Adrenal gland (tissue), 5 donors: ENCODE measurements at regions not wholly inside any gene's neighbourhood (a gene's known extent, or its start where the extent isn't known, plus 50 kb on each side); places are given as distances from the start of the nearest gene placed in this dataset.

Experiments used
- POLR2A ChIP-seq, 2 donors: fragments of 450-650 bp; IDR thresholded peaks; one replicate each; pipeline ENCODE4 v1.6.1; 2017; ENCODE audit warnings: antibody characterized with exemption in 2 of 2, mild to moderate bottlenecking in 2 of 2, moderate library complexity in 1 of 2
- TF ChIP-seq, protein P1 (sequence below), 6 experiments: fragments of 450-650 bp in 4 of 6; fragments of 200-600 bp in 2 of 6; sonication (generic) in 1 of 6; IDR thresholded peaks; 1 replicate in 5 of 6; 2 replicates in 1 of 6; pipeline versions ENCODE4 v1.5.1 to v1.8.0; 2016 to 2021; ENCODE audit warnings: antibody characterized with exemption in 6 of 6, mild to moderate bottlenecking in 2 of 6, moderate library complexity in 1 of 6
- donor health status: DM: no; HTN: no; CAD: no.

DNA sequence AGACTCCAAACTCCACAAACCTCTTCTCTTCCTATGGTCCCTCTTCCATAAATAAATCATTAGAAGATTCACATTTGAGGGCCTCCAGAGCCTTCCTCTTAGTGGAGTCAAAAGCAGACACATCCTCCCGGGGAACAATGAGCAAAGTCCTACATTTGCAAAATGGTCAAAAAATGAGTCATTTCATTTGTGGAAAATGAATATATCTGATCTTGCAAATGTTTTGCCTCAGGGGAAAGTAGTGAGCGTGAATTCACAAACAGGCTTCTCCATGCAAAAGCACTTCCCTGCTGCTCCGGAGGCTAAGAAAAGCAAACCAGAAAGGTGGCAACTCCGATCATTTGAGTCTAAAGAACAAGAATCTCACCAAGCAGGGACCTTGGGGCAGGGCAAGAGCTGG lies 86.7 kb upstream of the IQSEC1 start:
- TF ChIP-seq, protein P1, sequence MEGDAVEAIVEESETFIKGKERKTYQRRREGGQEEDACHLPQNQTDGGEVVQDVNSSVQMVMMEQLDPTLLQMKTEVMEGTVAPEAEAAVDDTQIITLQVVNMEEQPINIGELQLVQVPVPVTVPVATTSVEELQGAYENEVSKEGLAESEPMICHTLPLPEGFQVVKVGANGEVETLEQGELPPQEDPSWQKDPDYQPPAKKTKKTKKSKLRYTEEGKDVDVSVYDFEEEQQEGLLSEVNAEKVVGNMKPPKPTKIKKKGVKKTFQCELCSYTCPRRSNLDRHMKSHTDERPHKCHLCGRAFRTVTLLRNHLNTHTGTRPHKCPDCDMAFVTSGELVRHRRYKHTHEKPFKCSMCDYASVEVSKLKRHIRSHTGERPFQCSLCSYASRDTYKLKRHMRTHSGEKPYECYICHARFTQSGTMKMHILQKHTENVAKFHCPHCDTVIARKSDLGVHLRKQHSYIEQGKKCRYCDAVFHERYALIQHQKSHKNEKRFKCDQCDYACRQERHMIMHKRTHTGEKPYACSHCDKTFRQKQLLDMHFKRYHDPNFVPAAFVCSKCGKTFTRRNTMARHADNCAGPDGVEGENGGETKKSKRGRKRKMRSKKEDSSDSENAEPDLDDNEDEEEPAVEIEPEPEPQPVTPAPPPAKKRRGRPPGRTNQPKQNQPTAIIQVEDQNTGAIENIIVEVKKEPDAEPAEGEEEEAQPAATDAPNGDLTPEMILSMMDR (IDR thresholded peaks at IDR 0.05) = no peak
- no peak for TF ChIP-seq POLR2A (IDR thresholded peaks at IDR 0.05)
